GM12875 (cell line): ENCODE measurements at regions not wholly inside any gene's neighbourhood (a gene's known extent, or its start where the extent isn't known, plus 50 kb on each side); places are given as distances from the start of the nearest gene placed in this dataset.
"Not testable (repeated sequence)": the region's sequence is repeated elsewhere in the genome, so short reads cannot be mapped to it uniquely, and the experiment has no call there.

Experiments
- H3K4me3 ChIP-seq: one replicate; pipeline ENCODE4 v1.5.1; 2011; ENCODE audit warnings: low read depth, low read length, control low read depth
- TF ChIP-seq, protein P1 (sequence below): IDR thresholded peaks from 2 replicates; pipeline ENCODE4 v1.5.1; 2011; ENCODE audit warnings: low read depth, mild to moderate bottlenecking, control low read depth, inconsistent platforms, low read length, moderate library complexity, borderline replicate concordance; ENCODE audit not compliant: insufficient read depth

DNA sequence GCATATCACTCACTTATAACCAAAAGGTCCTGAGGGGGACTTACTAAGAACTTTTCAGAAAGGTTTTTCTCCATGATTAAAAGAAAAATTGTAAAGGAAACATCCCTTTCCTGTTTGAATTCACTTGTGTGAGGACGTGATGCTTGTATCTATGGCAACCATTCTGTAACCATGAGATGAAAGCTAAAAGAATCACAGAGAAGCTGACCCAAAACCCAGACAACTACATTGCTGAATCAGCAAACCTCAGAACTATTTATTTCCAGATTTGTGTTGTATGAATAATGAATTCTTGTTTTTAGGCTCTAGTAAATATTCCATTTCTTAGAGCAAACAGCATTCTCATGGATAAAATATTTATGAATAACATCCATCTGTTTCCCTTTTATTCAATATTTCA, 91.2 kb downstream of the RCHY1 start:
- TF ChIP-seq, protein P1, sequence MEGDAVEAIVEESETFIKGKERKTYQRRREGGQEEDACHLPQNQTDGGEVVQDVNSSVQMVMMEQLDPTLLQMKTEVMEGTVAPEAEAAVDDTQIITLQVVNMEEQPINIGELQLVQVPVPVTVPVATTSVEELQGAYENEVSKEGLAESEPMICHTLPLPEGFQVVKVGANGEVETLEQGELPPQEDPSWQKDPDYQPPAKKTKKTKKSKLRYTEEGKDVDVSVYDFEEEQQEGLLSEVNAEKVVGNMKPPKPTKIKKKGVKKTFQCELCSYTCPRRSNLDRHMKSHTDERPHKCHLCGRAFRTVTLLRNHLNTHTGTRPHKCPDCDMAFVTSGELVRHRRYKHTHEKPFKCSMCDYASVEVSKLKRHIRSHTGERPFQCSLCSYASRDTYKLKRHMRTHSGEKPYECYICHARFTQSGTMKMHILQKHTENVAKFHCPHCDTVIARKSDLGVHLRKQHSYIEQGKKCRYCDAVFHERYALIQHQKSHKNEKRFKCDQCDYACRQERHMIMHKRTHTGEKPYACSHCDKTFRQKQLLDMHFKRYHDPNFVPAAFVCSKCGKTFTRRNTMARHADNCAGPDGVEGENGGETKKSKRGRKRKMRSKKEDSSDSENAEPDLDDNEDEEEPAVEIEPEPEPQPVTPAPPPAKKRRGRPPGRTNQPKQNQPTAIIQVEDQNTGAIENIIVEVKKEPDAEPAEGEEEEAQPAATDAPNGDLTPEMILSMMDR, result no peak
- H3K4me3 ChIP-seq, result no peak overlapping the region

DNA sequence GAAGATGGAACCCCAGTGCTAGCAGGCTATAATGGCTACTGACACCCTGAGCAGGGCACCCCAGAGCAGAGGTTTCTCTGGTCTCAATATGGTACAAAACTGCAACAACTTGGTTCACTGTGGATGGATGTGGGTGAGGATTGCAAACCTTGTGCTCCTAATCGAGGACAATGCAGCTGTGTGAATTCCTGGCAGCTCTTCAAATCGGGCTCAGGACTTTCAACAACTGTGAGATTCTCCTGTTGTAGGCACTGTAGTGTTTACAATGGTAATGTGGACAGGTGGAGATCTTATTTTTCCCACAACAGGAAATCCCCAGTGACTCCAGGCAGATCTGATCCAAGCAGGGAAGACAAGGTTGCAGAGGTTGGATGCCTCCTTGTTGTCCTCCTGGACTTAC, 101.5 kb downstream of the RCHY1 start:
- TF ChIP-seq, protein P1, result no peak
- H3K4me3 ChIP-seq, result no peak overlapping the region

DNA sequence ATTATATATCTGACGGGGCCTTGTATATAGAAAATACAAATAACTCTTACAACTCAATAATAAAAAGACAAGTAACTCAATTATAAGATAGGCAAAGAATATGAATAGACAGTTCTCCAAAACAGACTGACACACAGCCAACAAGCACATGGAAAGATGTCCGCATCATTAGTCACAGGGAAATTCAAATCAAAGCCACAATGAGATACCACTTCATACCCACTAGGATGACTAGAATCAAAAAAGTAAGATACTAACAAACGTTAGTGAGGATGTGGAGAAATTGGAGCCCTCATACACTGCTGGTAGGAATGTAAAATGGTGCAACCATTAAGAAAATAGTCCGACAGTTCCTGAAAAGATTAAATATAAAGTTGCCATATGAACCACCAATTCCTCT, 115.7 kb downstream of the RCHY1 start:
- H3K4me3 ChIP-seq, result no peak overlapping the region
- TF ChIP-seq, protein P1, result no peak

DNA sequence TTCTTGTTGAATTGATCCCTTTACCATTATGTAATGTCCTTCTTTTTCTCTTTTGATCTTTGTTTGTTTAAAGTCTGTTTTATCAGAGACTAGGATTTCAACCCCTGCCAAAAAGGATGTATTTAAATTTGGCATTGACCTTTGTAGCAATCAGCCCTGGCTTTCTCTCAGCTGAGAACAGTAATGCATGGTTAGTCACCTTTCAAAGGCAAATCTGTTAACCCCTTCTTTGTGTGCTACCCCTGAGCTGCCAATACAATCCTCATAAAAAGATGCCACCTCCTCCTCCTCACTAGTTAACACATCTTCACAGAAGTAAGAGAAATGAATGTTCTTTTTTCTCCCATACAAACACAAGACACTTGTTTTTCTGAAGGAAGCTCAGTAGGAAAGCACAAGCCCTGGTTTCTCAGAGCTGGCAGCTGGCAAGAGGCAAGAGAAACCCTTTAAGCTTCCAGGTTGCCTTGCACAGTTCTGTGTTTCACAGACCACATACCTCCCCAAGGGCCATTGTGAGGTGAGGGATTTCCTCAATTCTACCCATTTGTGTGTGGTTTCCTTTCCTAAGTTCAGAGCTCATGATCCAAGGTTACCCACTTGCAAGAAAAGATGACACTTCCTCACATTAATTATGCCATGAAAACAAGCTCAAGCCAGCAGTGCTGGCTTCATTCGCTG, 122.6 kb downstream of the RCHY1 start:
- TF ChIP-seq, protein P1, result no peak
- no peak overlapping the region for H3K4me3 ChIP-seq

DNA sequence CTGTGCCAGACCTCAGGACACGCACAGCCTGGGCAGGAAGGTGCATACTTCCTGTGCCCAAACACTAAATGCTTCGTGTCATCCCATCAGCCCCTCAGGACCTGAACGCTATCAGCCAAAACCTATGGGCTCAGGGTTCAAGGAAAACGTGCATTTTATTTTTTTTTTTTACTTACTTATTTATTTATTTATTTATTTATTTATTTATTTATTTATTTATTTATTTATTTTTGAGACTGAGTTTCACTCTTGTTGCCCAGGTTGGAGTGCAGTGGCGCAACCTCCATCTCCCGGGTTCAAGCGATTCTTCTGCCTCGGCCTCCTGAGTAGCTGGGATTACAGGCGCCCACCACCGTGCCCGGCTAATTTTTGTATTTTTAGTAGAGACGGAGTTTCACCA, 127.8 kb downstream of the RCHY1 start:
- not testable (repeated sequence) for H3K4me3 ChIP-seq

DNA sequence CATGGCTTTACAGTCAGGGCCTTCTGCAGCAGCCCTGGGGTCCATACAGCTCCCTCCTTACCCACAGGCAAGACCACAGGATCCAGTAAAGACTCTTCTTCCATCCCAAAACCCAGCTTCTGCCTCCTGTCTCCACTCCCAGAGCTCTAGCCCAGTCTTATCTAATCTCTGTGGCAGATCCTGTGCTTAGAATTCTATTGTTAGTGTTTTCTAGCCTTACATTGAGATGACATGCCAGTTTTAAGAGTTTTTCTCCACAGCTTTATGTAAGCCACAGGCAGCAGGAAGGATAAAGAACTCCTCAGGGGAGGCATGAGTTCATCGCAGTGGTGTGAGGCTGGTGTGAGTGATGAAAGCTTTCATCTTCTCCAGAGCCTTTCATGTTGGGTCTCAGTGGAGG, 129.1 kb downstream of the RCHY1 start:
- no peak overlapping the region for H3K4me3 ChIP-seq
- TF ChIP-seq, protein P1, result no peak

DNA sequence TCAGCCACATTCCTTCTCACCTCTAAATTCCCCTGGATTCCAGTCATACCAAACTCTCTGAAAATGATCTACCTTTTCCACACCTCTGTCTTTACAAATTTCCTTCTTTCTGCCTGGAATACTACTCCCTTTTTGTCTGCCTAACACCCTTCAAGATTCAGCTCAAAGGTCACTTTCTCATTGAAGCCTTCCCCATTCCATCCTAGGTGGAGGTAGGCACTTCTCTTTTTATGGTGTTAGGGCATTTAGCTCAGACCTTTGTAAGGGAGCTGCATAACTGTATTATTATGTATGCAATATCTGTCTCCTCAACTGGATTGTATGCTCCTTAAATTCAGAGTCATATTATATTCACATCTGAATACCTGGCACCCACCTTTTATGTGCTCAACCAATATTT, 137.7 kb downstream of the RCHY1 start:
- H3K4me3 ChIP-seq, result no peak overlapping the region
- TF ChIP-seq, protein P1, result no peak
